ENCODE measurements at regions not wholly inside any gene's neighbourhood (a gene's known extent, or its start where the extent isn't known, plus 50 kb on each side); places are given as distances from the start of the nearest gene placed in this dataset.

DNA sequence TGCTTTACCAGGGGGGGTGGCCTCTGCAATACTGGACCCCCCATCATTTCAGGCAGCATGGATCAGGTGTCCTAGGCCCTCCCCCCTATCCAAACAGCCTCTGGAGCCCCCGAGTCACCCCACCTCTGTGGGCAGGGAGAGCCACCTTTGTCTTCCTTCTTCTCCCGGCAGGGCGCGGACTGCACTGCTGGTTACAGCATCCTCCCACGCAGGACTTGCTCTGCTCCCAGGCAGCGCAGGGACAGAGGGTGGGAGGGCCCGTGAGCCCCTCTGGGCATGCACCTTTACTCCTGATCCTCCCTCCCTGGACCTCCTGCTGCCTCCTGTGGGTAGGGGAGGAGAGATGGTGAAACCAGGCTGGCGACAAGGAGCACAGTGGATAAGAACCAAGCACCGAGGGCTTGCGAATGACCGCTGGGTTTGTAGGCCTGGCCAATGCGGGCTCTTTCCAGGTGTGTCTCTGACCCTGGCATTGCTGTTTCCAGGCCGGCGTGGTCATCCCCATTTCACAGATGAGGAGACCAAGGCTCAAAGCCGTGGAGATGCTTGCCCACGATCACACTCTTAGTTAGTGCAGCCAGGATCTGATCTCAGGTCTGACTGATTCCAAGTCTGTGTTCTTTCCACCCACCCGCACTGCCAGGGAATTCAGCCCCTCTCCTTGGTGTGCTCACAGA, 73.6 kb upstream of the TARDBP start:
- H3K36me3 ChIP-seq = no peaks in the 10 kb centered on the region
- no peak for DNase-seq (ENCODE audit: low spot score in 2 of 2)
- intact Hi-C loops (cut with DNase I) = no loop called here
- H3K9me3 ChIP-seq = no peaks in the 10 kb centered on the region
- TF ChIP-seq, protein P1, sequence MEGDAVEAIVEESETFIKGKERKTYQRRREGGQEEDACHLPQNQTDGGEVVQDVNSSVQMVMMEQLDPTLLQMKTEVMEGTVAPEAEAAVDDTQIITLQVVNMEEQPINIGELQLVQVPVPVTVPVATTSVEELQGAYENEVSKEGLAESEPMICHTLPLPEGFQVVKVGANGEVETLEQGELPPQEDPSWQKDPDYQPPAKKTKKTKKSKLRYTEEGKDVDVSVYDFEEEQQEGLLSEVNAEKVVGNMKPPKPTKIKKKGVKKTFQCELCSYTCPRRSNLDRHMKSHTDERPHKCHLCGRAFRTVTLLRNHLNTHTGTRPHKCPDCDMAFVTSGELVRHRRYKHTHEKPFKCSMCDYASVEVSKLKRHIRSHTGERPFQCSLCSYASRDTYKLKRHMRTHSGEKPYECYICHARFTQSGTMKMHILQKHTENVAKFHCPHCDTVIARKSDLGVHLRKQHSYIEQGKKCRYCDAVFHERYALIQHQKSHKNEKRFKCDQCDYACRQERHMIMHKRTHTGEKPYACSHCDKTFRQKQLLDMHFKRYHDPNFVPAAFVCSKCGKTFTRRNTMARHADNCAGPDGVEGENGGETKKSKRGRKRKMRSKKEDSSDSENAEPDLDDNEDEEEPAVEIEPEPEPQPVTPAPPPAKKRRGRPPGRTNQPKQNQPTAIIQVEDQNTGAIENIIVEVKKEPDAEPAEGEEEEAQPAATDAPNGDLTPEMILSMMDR (IDR thresholded peaks at IDR 0.05) = no peak
- H3K4me3 ChIP-seq = no peak overlapping the region
- peaks cover 0 to 4% of the 10 kb centered on the region in 2 donors for H3K4me1 ChIP-seq
- H3K27ac ChIP-seq = no peak overlapping the region
- H3K27me3 ChIP-seq = peaks cover 3% of the 10 kb centered on the region

DNA sequence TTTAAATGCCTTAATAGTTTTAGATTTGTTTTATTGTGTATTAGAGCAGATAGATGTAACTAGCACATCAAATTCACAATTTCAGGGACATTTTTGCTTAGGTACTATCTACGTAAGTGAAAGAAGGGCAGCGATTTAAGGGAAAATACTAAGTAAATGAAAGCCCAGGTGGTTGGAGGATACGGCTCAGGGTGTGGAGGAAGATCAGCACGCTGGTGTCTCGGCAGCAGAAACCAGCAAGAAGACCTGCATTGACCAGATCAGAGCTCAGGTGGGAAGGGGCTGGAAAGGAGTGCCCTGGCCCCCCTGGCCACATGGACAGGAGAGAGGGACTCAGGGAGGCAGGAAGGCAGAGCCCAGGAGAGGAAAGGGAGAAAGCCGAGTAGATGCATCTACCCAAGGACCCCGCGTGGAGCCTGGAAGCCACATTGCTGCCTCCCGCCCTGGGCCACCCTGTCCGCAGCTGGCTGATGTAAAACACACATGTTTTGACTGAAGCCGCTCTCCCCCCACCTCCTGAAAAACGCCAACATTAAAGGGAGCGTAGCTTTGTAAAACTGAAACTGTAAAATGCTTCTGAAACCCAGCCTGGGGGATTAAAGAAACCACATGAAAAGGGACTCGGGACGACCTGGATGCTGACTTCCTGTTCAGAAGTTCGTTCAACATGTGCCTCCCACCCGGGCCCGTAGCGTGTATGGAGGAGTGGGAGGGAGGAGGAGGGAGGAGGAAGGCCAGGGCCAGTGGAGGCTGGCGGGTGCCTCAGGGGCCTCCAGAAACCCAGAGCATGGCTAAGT, 72.6 kb upstream of the TARDBP start:
- Histone ChIP-seq H3K36me3 (no peaks in the 10 kb centered on the region), H3K4me1 (peaks cover 0 to 4% of the 10 kb centered on the region in 2 donors), H3K27me3 (peaks cover 3% of the 10 kb centered on the region), H3K9me3 (no peaks in the 10 kb centered on the region), H3K4me3 (no peak overlapping the region), H3K27ac (no peak overlapping the region)
- TF ChIP-seq, protein P1 (IDR thresholded peaks at IDR 0.05) = no peak
- intact Hi-C loops (cut with DNase I) = loop anchor here (5.0 kb wide), 1 partner anchor 433 kb away; no protein-coding TSS in a partner anchor
- no peak for DNase-seq (ENCODE audit: low spot score in 2 of 2)

DNA sequence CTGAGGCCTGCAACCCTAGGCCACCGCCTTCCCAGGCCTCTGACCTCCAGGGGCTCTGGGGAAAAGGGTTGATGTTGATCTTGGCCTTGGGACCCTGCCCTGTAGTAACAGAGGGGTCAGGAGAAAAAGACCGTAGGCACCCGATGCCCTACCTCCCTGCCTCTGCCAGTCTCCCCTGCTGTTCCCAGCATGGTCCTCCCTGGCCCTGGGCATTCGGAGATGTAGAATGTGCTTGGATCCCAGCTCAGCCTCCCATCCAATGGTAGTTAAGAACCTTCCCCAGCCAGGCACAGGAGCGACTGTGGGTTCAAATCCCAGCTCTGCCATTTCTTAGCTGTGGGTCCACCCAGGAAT, 72.0 kb upstream of the TARDBP start:
- TF ChIP-seq, protein P1 (IDR thresholded peaks at IDR 0.05) = no peak
- DNase-seq (ENCODE audit: low spot score in 2 of 2) = no peak
- H3K36me3 ChIP-seq = no peaks in the 10 kb centered on the region
- H3K27ac ChIP-seq = no peak overlapping the region
- H3K27me3 ChIP-seq = peaks cover 3% of the 10 kb centered on the region
- H3K4me1 ChIP-seq = peaks cover 0 to 4% of the 10 kb centered on the region in 2 donors
- intact Hi-C loops (cut with DNase I) = loop anchor here (5.0 kb wide), 1 partner anchor 433 kb away; no protein-coding TSS in a partner anchor
- no peak overlapping the region for H3K4me3 ChIP-seq
- no peaks in the 10 kb centered on the region for H3K9me3 ChIP-seq

DNA sequence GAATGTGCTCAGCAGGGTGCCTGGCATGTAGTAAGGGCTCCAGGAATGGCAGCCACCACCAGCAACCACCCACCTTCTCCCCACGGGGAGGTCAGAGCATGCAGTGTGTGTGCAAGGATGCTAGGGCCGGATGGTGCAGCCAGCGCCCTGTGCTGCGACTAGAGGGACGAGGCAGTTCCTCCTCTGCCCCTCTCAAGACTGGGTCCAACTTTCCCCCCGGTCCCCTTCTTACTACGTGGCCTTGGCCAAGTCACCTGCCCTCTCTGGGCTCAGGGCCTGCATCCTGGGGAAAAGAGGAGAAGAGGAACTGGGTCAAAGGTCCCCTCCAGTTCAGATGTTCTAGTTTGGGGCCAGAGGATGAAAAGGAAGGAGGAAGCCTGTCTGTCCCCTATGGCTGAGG, 71.6 kb upstream of the TARDBP start:
- Histone ChIP-seq H3K27me3 (peaks cover 3% of the 10 kb centered on the region), H3K9me3 (no peaks in the 10 kb centered on the region), H3K27ac (no peak overlapping the region), H3K4me3 (no peak overlapping the region), H3K4me1 (peaks cover 0 to 4% of the 10 kb centered on the region in 2 donors), H3K36me3 (no peaks in the 10 kb centered on the region)
- intact Hi-C loops (cut with DNase I) = loop anchor here (5.0 kb wide), 1 partner anchor 434 kb away; no protein-coding TSS in a partner anchor
- TF ChIP-seq, protein P1 (IDR thresholded peaks at IDR 0.05) = no peak
- no peak for DNase-seq (ENCODE audit: low spot score in 2 of 2)

DNA sequence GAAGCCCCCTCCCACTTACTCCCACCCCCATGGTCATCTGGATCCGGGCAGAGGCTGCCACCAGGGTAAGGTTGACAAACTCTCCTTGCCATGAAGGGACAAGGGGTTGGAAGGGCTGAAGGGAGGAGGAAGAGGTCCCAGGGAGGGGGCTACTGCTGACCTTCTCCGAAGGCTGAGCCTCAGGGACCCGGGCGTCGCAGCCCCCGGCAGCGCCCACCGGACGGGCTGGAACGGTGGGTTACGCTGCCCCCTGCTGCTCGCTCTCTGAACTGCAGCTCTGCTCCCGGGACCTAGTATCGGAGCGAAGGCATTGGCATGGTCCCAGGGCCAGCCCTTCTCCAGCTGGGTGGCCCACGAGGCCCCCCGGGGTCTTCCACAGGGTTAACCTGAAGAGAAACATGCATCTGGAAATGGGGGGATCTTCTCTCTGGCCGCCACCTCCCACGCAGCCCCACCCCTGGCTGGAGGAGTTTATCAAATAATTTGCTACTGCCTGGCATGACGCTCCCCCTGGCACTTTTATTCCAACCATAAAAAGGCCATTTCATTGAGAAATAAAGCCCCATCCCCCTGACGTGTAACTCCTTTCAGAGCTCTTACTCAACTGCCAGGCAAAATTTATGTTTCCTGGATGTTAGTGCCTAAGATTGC, 70.4 kb upstream of the TARDBP start:
- no peak for DNase-seq (ENCODE audit: low spot score in 2 of 2)
- intact Hi-C loops (cut with DNase I) = loop anchor here (5.0 kb wide), 1 partner anchor 435 kb away; no protein-coding TSS in a partner anchor

More for the DNA sequence above, 70.4 kb upstream of the TARDBP start:
- Histone ChIP-seq H3K4me3 (no peak overlapping the region), H3K27me3 (peaks cover 3% of the 10 kb centered on the region), H3K4me1 (peaks cover 0 to 4% of the 10 kb centered on the region in 2 donors), H3K36me3 (no peaks in the 10 kb centered on the region), H3K27ac (no peak overlapping the region), H3K9me3 (no peaks in the 10 kb centered on the region)
- TF ChIP-seq, protein P1 (IDR thresholded peaks at IDR 0.05) = peak; percentile 53 to 91 (median 86)
